ENCODE measurements at regions not wholly inside any gene's neighbourhood (a gene's known extent, or its start where the extent isn't known, plus 50 kb on each side); places are given as distances from the start of the nearest gene placed in this dataset.

DNA sequence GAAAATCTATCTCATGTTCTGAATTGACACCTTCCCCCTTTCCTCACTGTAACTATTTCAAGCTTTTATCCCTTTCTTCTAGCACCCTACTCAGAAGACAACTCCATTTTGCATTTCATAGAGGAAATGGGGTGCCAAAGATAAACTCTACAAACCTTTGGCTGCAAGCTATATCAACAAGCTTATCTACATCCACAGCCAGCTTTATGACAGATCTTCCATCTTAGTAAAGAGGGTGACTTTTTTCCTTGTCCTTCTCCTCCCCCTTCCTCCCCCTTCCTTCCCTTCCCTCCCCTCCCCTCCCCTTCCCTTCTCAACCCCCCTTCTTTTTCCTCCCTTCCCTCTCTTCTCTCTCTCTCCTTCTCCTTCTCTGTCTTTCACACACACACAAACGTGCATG is 58.0 kb upstream of the OLIG3 start:
- no peak overlapping the region for H2BK20ac ChIP-seq (ENCODE audit: low read depth, low read length, poor library complexity, severe bottlenecking)
- no peaks in the 10 kb centered on the region for H3K79me2 ChIP-seq (ENCODE audit: insufficient read depth, low read length)
- no peak overlapping the region for H3K27ac Mint-ChIP-seq
- H4K5ac ChIP-seq (ENCODE audit: insufficient read length, low read depth, low read length) = no peak overlapping the region
- H3K18ac ChIP-seq (ENCODE audit: insufficient read length, low read depth, low read length) = no peak overlapping the region
- no peak overlapping the region for H4K91ac ChIP-seq (ENCODE audit: insufficient read length, low read depth, low read length)
- H2AFZ ChIP-seq (ENCODE audit: low read length) = no peak overlapping the region
- H3K27ac ChIP-seq (ENCODE audit: insufficient read length, low read depth, low read length) = no peak overlapping the region
- H3K9ac ChIP-seq (ENCODE audit: extremely low read depth, insufficient read length, low read length) = no peak overlapping the region
- no peaks in the 10 kb centered on the region for H3K23me2 ChIP-seq (ENCODE audit: insufficient read length, low read depth, low read length, poor library complexity, severe bottlenecking)
- no peaks in the 10 kb centered on the region for H3K27me3 Mint-ChIP-seq (ENCODE audit: low read depth)
- H3K4me3 Mint-ChIP-seq = no peak overlapping the region
- H3K9me3 Mint-ChIP-seq = no peaks in the 10 kb centered on the region
- peaks cover 6% of the 10 kb centered on the region; the same call in 1 of the 2 replicates for H3K4me1 ChIP-seq (ENCODE audit: insufficient read depth, low read length)
- H3K56ac ChIP-seq (ENCODE audit: insufficient read length, low read depth, low read length) = no peak overlapping the region
- no peak overlapping the region for H2BK12ac ChIP-seq (ENCODE audit: insufficient read length, low read depth, low read length)
- no peaks in the 10 kb centered on the region for H4K20me1 ChIP-seq (ENCODE audit: control insufficient read depth, insufficient read depth, insufficient read length)
- H3K4ac ChIP-seq (ENCODE audit: low read depth, low read length) = no peak overlapping the region
- no peak overlapping the region for H3K14ac ChIP-seq (ENCODE audit: insufficient read depth, low read length)
- no peak overlapping the region for H3K4me2 ChIP-seq (ENCODE audit: insufficient read depth, insufficient read length, low read length)
- H3K4me1 Mint-ChIP-seq = peaks cover 28 to 33% of the 10 kb centered on the region in 2 experiments
- no peak overlapping the region for H4K8ac ChIP-seq (replicated peaks; ENCODE audit: insufficient read length, low read depth, low read length)
- no peak overlapping the region for H3K23ac ChIP-seq (ENCODE audit: insufficient read length, low read depth, low read length)
- TF ChIP-seq, protein P1, sequence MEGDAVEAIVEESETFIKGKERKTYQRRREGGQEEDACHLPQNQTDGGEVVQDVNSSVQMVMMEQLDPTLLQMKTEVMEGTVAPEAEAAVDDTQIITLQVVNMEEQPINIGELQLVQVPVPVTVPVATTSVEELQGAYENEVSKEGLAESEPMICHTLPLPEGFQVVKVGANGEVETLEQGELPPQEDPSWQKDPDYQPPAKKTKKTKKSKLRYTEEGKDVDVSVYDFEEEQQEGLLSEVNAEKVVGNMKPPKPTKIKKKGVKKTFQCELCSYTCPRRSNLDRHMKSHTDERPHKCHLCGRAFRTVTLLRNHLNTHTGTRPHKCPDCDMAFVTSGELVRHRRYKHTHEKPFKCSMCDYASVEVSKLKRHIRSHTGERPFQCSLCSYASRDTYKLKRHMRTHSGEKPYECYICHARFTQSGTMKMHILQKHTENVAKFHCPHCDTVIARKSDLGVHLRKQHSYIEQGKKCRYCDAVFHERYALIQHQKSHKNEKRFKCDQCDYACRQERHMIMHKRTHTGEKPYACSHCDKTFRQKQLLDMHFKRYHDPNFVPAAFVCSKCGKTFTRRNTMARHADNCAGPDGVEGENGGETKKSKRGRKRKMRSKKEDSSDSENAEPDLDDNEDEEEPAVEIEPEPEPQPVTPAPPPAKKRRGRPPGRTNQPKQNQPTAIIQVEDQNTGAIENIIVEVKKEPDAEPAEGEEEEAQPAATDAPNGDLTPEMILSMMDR (conservative IDR thresholded peaks at IDR 0.05) = no peak
- H3K79me1 ChIP-seq (ENCODE audit: insufficient read depth, low read depth, low read length, poor library complexity, severe bottlenecking) = no peaks in the 10 kb centered on the region
- H2BK15ac ChIP-seq (ENCODE audit: low read depth, low read length) = no peak overlapping the region
- H2BK5ac ChIP-seq (ENCODE audit: insufficient read length, low read length) = no peak overlapping the region
- no peak overlapping the region for H2BK120ac ChIP-seq (ENCODE audit: low read depth, low read length, poor library complexity, severe bottlenecking)
- no peaks in the 10 kb centered on the region for H3K36me3 Mint-ChIP-seq (ENCODE audit: insufficient read depth in 1 of 3, low read depth in 3 of 3)
- no CpG with 5 or more reads among the region's 1 CpG for WGBS (ENCODE audit: extremely low coverage, insufficient read length, low lambda C conversion rate)
- no peak overlapping the region for H2AK5ac ChIP-seq (ENCODE audit: insufficient read length, low read length)
- H3K27me3 ChIP-seq (ENCODE audit: insufficient read depth, low read length) = no peaks in the 10 kb centered on the region
- no peak for DNase-seq
- no peak overlapping the region for H3T11ph ChIP-seq (ENCODE audit: low read length)
- no peaks in the 10 kb centered on the region for H3K9me3 ChIP-seq (ENCODE audit: control insufficient read depth, low read depth, low read length)

Data from H9 (cell line).